GM13977 (cell line): ENCODE measurements at regions not wholly inside any gene's neighbourhood (a gene's known extent, or its start where the extent isn't known, plus 50 kb on each side); places are given as distances from the start of the nearest gene placed in this dataset.

Experiments
- DNase-seq: peaks from one replicate; pipeline ENCODE4 v3.0.0; 2012; ENCODE audit warnings: low spot score
- in situ Hi-C: fragments of 300-500 bp; cut with MboI; formaldehyde crosslinking; loops from one replicate; pipeline ENCODE4 v1.12.0; 2022; ENCODE audit warnings: low sequenced_read_pairs, low pct_unique_long_range_greater_than_20kb, mixed read lengths, inconsistent platforms; ENCODE audit not compliant: unreplicated experiment
- TF ChIP-seq, protein P1 (sequence below): IDR thresholded peaks from 2 replicates; pipeline ENCODE4 v1.5.1; 2012; ENCODE audit warnings: mild to moderate bottlenecking, control low read depth; ENCODE audit not compliant: insufficient read depth; ENCODE audit errors: extremely low read depth, missing control alignments

DNA sequence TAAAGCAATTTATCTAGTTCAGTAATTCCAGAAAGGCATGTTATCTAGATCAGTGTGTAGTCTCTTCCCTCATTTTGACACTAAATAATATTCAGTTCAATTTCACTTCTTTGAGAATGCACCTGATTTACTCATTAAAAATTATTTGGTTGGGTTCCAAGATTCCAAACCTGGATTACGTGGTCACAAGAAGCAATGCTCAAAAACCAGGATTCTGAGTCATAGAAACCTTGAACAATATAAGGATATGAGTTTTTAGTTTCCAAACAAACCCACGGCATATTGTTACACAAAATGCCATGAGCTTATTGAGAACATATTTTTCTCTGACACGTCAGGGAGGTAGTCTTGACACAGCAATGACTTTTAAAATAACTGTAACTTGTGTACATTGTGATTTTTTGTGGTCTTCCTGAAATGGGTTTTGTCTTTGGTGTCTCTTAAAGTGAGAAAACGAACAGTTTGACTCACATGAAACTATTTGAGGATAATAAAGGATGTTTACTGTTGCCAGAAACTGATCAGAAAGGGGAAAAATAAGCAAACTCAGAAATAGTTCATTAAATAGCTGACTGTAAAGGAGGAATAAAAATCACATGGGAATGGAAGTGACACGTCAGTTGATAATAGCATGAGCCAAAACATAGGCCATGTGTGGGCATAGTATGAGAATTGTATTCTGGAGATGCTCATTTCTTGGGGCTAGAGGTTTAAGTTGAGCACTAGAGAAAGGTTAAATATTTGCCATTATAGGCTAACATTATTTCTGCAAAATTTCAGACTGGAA lies 617.7 kb upstream of the CDH2 start:
- TF ChIP-seq, protein P1, sequence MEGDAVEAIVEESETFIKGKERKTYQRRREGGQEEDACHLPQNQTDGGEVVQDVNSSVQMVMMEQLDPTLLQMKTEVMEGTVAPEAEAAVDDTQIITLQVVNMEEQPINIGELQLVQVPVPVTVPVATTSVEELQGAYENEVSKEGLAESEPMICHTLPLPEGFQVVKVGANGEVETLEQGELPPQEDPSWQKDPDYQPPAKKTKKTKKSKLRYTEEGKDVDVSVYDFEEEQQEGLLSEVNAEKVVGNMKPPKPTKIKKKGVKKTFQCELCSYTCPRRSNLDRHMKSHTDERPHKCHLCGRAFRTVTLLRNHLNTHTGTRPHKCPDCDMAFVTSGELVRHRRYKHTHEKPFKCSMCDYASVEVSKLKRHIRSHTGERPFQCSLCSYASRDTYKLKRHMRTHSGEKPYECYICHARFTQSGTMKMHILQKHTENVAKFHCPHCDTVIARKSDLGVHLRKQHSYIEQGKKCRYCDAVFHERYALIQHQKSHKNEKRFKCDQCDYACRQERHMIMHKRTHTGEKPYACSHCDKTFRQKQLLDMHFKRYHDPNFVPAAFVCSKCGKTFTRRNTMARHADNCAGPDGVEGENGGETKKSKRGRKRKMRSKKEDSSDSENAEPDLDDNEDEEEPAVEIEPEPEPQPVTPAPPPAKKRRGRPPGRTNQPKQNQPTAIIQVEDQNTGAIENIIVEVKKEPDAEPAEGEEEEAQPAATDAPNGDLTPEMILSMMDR, result no peak
- in situ Hi-C loops, result no loop called here
- DNase-seq, result no peak

GRCh38 chr18:28793901-28794300 lies 617.0 kb upstream of the CDH2 start:
- TF ChIP-seq, protein P1, result no peak
- no peak for DNase-seq
- in situ Hi-C loops, result no loop called here

GRCh38 chr18:28792404-28793086 lies 615.6 kb upstream of the CDH2 start:
- no peak for DNase-seq
- TF ChIP-seq, protein P1, result no peak
- in situ Hi-C loops, result no loop called here

GRCh38 chr18:28791101-28791500 lies 614.2 kb upstream of the CDH2 start:
- TF ChIP-seq, protein P1, result no peak
- no peak for DNase-seq
- in situ Hi-C loops, result no loop called here

DNA sequence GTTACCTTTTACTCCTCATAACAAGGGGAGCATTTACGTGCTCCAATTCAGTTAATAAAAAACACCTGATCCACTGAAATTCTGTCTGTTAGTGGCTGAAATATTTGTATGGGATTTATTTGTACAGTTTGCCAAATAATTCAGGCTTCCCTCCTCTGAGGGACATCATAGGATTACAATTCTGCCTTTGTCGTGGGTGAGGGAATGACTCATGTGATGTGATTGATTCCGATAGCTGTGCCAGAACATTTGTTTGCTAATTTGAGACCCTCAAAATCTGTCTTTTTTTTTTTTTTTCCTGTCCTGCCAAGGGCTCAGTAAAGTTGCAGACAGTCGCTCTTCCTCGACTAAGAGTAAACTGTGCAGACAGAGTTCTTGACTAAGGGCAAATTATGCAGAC lies 612.6 kb upstream of the CDH2 start:
- no peak for DNase-seq
- TF ChIP-seq, protein P1, result no peak
- in situ Hi-C loops, result no loop called here

DNA sequence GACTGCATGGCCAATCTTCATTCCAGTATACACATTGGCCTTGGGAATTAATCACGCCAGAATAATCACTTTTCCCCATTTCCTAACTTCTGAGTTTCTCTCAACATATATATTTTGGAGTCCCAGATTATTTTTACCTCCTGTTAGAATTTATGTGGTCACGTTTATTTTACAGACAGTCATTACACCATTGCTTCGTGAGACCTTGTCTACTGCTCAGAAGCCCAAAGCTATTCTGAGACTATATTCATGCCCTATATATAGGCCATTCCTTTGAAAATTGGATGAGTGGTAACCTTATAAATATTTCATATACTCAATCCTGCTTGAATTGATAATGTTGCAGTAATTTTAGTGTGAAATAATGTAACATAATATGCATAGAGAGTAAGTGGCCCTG lies 610.0 kb upstream of the CDH2 start:
- DNase-seq, result no peak
- TF ChIP-seq, protein P1, result no peak
- in situ Hi-C loops, result no loop called here
